Skeletal muscle tissue (tissue), 3 donors: ENCODE measurements at regions not wholly inside any gene's neighbourhood (a gene's known extent, or its start where the extent isn't known, plus 50 kb on each side); places are given as distances from the start of the nearest gene placed in this dataset.

ENCODE experiments used
- H3K27ac ChIP-seq: one replicate; pipeline ENCODE4 v1.7.0; 2013; ENCODE audit warnings: mild to moderate bottlenecking, low read depth, low read length, inconsistent platforms
- H3K27me3 ChIP-seq, 3 donors: one replicate each; pipeline ENCODE4 v1.7.0; 2013; ENCODE audit warnings: low read length in 3 of 3; ENCODE audit not compliant: control insufficient read depth in 3 of 3, insufficient read depth in 3 of 3
- H3K36me3 ChIP-seq, 3 donors: one replicate each; pipeline ENCODE4 v1.7.0; 2013; ENCODE audit warnings: low read length in 3 of 3; ENCODE audit not compliant: control insufficient read depth in 3 of 3, insufficient read depth in 3 of 3
- H3K4me1 ChIP-seq, 3 donors: one replicate each; pipeline ENCODE4 v1.7.0; 2013; ENCODE audit warnings: low read length in 3 of 3, mild to moderate bottlenecking in 3 of 3; ENCODE audit not compliant: control insufficient read depth in 3 of 3, insufficient read depth in 3 of 3
- H3K4me3 ChIP-seq, 3 donors: one replicate each; pipeline ENCODE4 v1.7.0; 2013; ENCODE audit warnings: low read length in 3 of 3
- H3K9ac ChIP-seq, 3 donors: one replicate each; pipeline ENCODE4 v1.7.0; 2013; ENCODE audit warnings: low read length in 3 of 3, mild to moderate bottlenecking in 3 of 3, moderate library complexity in 2 of 3, low read depth in 1 of 3
- H3K9me3 ChIP-seq, 3 donors: one replicate each; pipeline ENCODE4 v1.7.0; 2013; ENCODE audit warnings: low read length in 3 of 3; ENCODE audit not compliant: control insufficient read depth in 3 of 3
- donor health status: Osteomylitis.

DNA sequence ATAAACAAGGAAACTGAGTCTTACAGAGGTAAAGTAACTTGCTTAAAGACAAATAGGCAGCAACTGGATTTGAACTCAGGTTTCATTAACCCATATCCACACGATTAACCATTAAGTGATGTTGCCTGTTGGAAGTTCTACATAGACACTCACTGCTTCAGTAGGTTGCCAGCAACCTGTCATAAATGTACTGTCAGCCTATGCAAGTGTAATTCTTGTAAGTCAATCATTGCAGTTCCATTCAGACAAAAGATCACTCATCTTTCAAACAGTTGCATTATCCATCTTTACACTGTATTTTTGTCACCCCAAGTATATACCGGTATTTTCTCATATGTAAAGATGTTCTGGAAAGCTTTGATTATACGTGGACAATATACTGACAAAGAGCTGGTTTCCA is 676.9 kb upstream of the PCDH20 start:
- Histone ChIP-seq H3K27ac (no peak overlapping the region), H3K9ac (no peak overlapping the region), H3K36me3 (no peaks in the 10 kb centered on the region), H3K9me3 (no peaks in the 10 kb centered on the region), H3K4me3 (no peak overlapping the region), H3K27me3 (no peaks in the 10 kb centered on the region), H3K4me1 (no peaks in the 10 kb centered on the region)

DNA sequence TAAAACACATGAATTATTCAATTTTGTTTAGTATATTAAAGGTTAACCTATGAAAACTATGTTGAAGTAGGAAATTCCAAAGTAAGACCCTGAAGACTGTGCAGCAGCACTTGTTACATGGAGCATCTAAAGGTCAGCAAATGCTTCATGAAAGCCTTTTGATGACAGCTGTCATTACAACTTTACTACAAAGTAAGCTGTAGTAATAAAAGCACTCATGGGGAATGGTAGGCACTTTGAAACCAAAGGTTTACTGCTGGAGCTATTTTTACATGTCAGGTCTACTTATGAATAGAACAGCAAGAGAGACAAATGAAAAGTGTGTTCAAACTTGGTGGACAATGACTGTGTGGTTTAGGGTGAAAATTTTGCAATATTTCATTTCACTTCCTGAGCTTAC is 672.5 kb upstream of the PCDH20 start:
- Histone ChIP-seq H3K9ac (no peak overlapping the region), H3K36me3 (no peaks in the 10 kb centered on the region), H3K27ac (no peak overlapping the region), H3K9me3 (no peaks in the 10 kb centered on the region), H3K4me3 (no peak overlapping the region), H3K4me1 (no peaks in the 10 kb centered on the region), H3K27me3 (no peaks in the 10 kb centered on the region)

DNA sequence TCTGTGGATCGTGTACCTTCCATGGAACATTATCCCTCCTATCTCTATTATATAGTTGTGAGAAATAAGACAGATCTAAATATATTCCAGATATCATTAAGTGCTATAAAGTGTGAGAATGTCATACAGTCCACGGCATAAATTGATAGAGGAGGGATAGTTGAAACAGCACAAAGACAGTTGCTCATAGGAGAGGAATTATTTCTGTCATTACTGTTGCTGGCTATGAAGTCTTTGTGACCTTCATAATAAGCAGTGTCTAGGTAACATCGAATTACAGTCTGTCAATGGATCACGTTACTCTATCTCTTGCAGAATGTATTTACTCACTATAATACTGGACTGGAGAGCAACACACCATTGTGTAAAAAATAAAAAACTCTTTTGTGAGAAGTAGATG is 671.5 kb upstream of the PCDH20 start:
- no peak overlapping the region for H3K27ac ChIP-seq
- H3K9me3 ChIP-seq: no peaks in the 10 kb centered on the region
- no peaks in the 10 kb centered on the region for H3K4me1 ChIP-seq
- H3K4me3 ChIP-seq: no peak overlapping the region
- H3K9ac ChIP-seq: no peak overlapping the region
- H3K36me3 ChIP-seq: no peaks in the 10 kb centered on the region
- no peaks in the 10 kb centered on the region for H3K27me3 ChIP-seq

DNA sequence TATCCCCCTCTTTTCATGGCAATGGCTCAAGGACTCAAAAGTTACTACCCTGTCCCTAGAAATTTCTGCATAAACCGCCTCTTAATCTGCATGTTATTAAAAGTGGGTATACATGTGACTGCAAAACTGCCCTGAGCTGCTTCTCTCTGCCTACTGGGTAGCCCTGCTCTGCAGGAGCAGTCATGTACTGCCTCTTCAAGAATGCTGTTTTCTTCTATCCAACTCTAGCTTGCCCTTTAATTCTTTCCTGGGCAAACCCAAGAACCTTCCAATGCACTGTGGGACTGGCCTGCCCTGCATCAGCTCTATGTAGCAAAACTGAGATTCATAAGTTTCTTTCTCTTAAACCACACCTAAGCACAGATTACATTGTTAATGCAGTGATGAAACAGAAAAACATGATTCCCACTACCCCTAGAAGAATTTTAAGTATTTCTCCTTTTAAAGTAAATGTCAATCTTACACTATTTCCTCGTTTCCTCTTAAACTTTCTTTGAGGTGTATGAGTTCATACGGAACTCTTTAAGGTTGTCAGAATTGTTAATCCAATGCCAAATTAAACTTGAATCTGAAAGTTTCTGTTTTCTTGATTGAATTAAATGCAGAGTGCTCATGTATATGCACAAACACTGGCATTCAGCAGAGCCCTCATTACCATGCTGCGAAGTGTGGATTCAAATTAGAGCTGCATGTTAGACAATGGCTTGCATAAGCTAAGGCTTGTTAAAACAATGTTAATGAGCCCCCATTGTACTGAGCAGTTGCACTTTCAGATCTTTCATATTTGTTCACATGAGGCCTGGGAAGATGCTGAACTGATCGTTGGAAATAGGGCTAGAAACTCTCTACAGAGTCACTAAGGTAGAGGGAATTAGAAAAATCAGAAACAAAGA is 669.9 kb upstream of the PCDH20 start:
- Histone ChIP-seq H3K27me3 (no peaks in the 10 kb centered on the region), H3K36me3 (no peaks in the 10 kb centered on the region), H3K9ac (no peak overlapping the region), H3K4me3 (no peak overlapping the region), H3K27ac (no peak overlapping the region), H3K4me1 (no peaks in the 10 kb centered on the region), H3K9me3 (no peaks in the 10 kb centered on the region)

- Histone ChIP-seq H3K9ac (no peak overlapping the region), H3K9me3 (no peaks in the 10 kb centered on the region), H3K27me3 (no peaks in the 10 kb centered on the region), H3K4me1 (no peaks in the 10 kb centered on the region), H3K27ac (no peak overlapping the region), H3K4me3 (no peak overlapping the region), H3K36me3 (no peaks in the 10 kb centered on the region)
These were observed 669.1 kb upstream of the PCDH20 start for GRCh38 chr13:62084728-62085127.

GRCh38 chr13:62067821-62068220 is 652.2 kb upstream of the PCDH20 start:
- no peak overlapping the region for H3K9ac ChIP-seq
- no peaks in the 10 kb centered on the region for H3K4me1 ChIP-seq
- H3K27ac ChIP-seq: no peak overlapping the region
- H3K36me3 ChIP-seq: no peaks in the 10 kb centered on the region
- no peak overlapping the region for H3K4me3 ChIP-seq
- H3K9me3 ChIP-seq: no peaks in the 10 kb centered on the region
- no peaks in the 10 kb centered on the region for H3K27me3 ChIP-seq

GRCh38 chr13:62065016-62065415 is 649.4 kb upstream of the PCDH20 start:
- H3K9me3 ChIP-seq: no peaks in the 10 kb centered on the region
- H3K27me3 ChIP-seq: no peaks in the 10 kb centered on the region
- H3K36me3 ChIP-seq: no peaks in the 10 kb centered on the region
- H3K4me1 ChIP-seq: no peaks in the 10 kb centered on the region
- H3K4me3 ChIP-seq: no peak overlapping the region
- H3K9ac ChIP-seq: no peak overlapping the region
- no peak overlapping the region for H3K27ac ChIP-seq

GRCh38 chr13:62061751-62062150 is 646.1 kb upstream of the PCDH20 start:
- no peaks in the 10 kb centered on the region for H3K4me1 ChIP-seq
- H3K36me3 ChIP-seq: no peaks in the 10 kb centered on the region
- H3K9me3 ChIP-seq: no peaks in the 10 kb centered on the region
- no peak overlapping the region for H3K4me3 ChIP-seq
- H3K9ac ChIP-seq: no peak overlapping the region
- no peaks in the 10 kb centered on the region for H3K27me3 ChIP-seq
- H3K27ac ChIP-seq: no peak overlapping the region

GRCh38 chr13:62060570-62060969 is 644.9 kb upstream of the PCDH20 start:
- no peaks in the 10 kb centered on the region for H3K27me3 ChIP-seq
- H3K36me3 ChIP-seq: no peaks in the 10 kb centered on the region
- H3K9ac ChIP-seq: no peak overlapping the region
- no peak overlapping the region for H3K27ac ChIP-seq
- no peaks in the 10 kb centered on the region for H3K4me1 ChIP-seq
- H3K9me3 ChIP-seq: no peaks in the 10 kb centered on the region
- H3K4me3 ChIP-seq: no peak overlapping the region

GRCh38 chr13:62057286-62057685 is 641.6 kb upstream of the PCDH20 start:
- Histone ChIP-seq H3K9ac (no peak overlapping the region), H3K4me1 (no peaks in the 10 kb centered on the region), H3K27me3 (no peaks in the 10 kb centered on the region), H3K4me3 (no peak overlapping the region), H3K27ac (no peak overlapping the region), H3K9me3 (no peaks in the 10 kb centered on the region), H3K36me3 (no peaks in the 10 kb centered on the region)
